Stimulated activated CD8-positive, alpha-beta memory T cell treated with anti-CD3 and anti-CD28 coated beads, Interleukin-4, amount 100 ng/mL, for 48 hours (primary cell): ENCODE measurements at regions not wholly inside any gene's neighbourhood (a gene's known extent, or its start where the extent isn't known, plus 50 kb on each side); places are given as distances from the start of the nearest gene placed in this dataset.
"Not testable (repeated sequence)": the region's sequence is repeated elsewhere in the genome, so short reads cannot be mapped to it uniquely, and the experiment has no call there.

Source experiments
- DNase-seq: peaks from one replicate; pipeline ENCODE4 v3.0.0-alpha.2; 2020

- not testable (repeated sequence) for DNase-seq
Measured at GRCh38 chr6:102808944-102809505, 1415.5 kb downstream of the GRIK2 start.

GRCh38 chr6:102799051-102799450 is 1405.5 kb downstream of the GRIK2 start:
- no peak for DNase-seq

- no peak for DNase-seq
Measured at GRCh38 chr6:102798636-102799035, 1405.1 kb downstream of the GRIK2 start.

- no peak for DNase-seq
Measured at GRCh38 chr6:102793752-102794151, 1400.2 kb downstream of the GRIK2 start.

- DNase-seq, result no peak
Measured at GRCh38 chr6:102774326-102774725, 1380.8 kb downstream of the GRIK2 start.

GRCh38 chr6:102773636-102774035 is 1380.1 kb downstream of the GRIK2 start:
- no peak for DNase-seq

GRCh38 chr6:102766963-102767362 is 1373.5 kb downstream of the GRIK2 start:
- no peak for DNase-seq

- no peak for DNase-seq
Measured at GRCh38 chr6:102764317-102764716, 1370.8 kb downstream of the GRIK2 start.

- no peak for DNase-seq
Measured at GRCh38 chr6:102763891-102764290, 1370.4 kb downstream of the GRIK2 start.

GRCh38 chr6:102761872-102762271 is 1368.4 kb downstream of the GRIK2 start:
- no peak for DNase-seq

- no peak for DNase-seq
Measured at GRCh38 chr6:102759415-102759814, 1365.9 kb downstream of the GRIK2 start.

GRCh38 chr6:102758536-102758935 is 1365.0 kb downstream of the GRIK2 start:
- not testable (repeated sequence) for DNase-seq

- DNase-seq, result no peak
Measured at GRCh38 chr6:102749210-102749971, 1355.9 kb downstream of the GRIK2 start.

- DNase-seq, result no peak
Measured at GRCh38 chr6:102746941-102747340, 1353.4 kb downstream of the GRIK2 start.

GRCh38 chr6:102742754-102743356 is 1349.3 kb downstream of the GRIK2 start:
- DNase-seq, result no peak

GRCh38 chr6:102742028-102742427 is 1348.5 kb downstream of the GRIK2 start:
- DNase-seq, result no peak

GRCh38 chr6:102736941-102737368 is 1343.4 kb downstream of the GRIK2 start:
- no peak for DNase-seq

GRCh38 chr6:102732898-102733297 is 1339.4 kb downstream of the GRIK2 start:
- no peak for DNase-seq

GRCh38 chr6:102722086-102722485 is 1328.6 kb downstream of the GRIK2 start:
- not testable (repeated sequence) for DNase-seq

- no peak for DNase-seq
Measured at GRCh38 chr6:102717737-102718456, 1324.4 kb downstream of the GRIK2 start.

- DNase-seq, result no peak
Measured at GRCh38 chr6:102717252-102717651, 1323.7 kb downstream of the GRIK2 start.

- DNase-seq, result no peak
Measured at GRCh38 chr6:102701019-102701418, 1307.5 kb downstream of the GRIK2 start.

- no peak for DNase-seq
Measured at GRCh38 chr6:102686461-102686860, 1293.0 kb downstream of the GRIK2 start.

GRCh38 chr6:102680413-102680812 is 1286.9 kb downstream of the GRIK2 start:
- no peak for DNase-seq
